ENCODE measurements at regions not wholly inside any gene's neighbourhood (a gene's known extent, or its start where the extent isn't known, plus 50 kb on each side); places are given as distances from the start of the nearest gene placed in this dataset.

- TF ChIP-seq POLR2A (IDR thresholded peaks at IDR 0.05), result no peak
- TF ChIP-seq CTCF (IDR thresholded peaks at IDR 0.05 in 8 of 11, conservative IDR thresholded peaks at IDR 0.05 in 3 of 11), result no peak
- TF ChIP-seq POLR2AphosphoS5 (IDR thresholded peaks at IDR 0.05), result no peak
Observed at GRCh38 chr14:54127526-54127925, 170.9 kb upstream of the BMP4 start.

Data from spleen (tissue), 7 donors.